B cell (primary cell): ENCODE measurements at regions not wholly inside any gene's neighbourhood (a gene's known extent, or its start where the extent isn't known, plus 50 kb on each side); places are given as distances from the start of the nearest gene placed in this dataset.

Experiments
- ATAC-seq: fragments of 200-7000 bp; cut with Tn5 transposase; one replicate; pipeline ENCODE4 v1.10.0; 2021; ENCODE audit warnings: low read depth, mild to moderate bottlenecking, moderate number of reproducible peaks, moderate library complexity
- CTCF ChIA-PET: fragments of 350-600 bp; sonication (Branson Sonifier 250); formaldehyde crosslinking; loops from one replicate; lab custom pipeline; 2021; ENCODE audit warnings: antibody characterized with exemption, inconsistent platforms; lab: Charles Lee
- POLR2A ChIA-PET: fragments of 350-600 bp; sonication (Branson Sonifier 250); formaldehyde crosslinking; loops from one replicate; lab custom pipeline; 2021; ENCODE audit warnings: antibody characterized with exemption; lab: Charles Lee
- DNase-seq: peaks from one replicate; pipeline ENCODE4 v3.0.0; 2013
- H2AFZ ChIP-seq: 2 replicates; pipeline ENCODE4 v1.6.1; 2012; ENCODE audit warnings: mild to moderate bottlenecking, low read depth, low read length; ENCODE audit not compliant: insufficient read depth, poor library complexity, severe bottlenecking
- H3K27ac ChIP-seq, 2 donors: 1 replicate in 1 of 2; 2 replicates in 1 of 2; pipeline ENCODE4 v1.5.1; 2012 to 2013; ENCODE audit warnings: low read length in 2 of 2, mild to moderate bottlenecking in 2 of 2, moderate library complexity in 1 of 2
- H3K27me3 ChIP-seq, 4 experiments: fragments of 200-600 bp in 1 of 4; sonication (generic) in 1 of 4; replicated peaks in 1 of 4; 1 replicate in 2 of 4; 2 replicates in 2 of 4; pipeline versions ENCODE4 v1.6.1 to v1.7.0; 2013 to 2016; ENCODE audit warnings: low read length in 3 of 4, mild to moderate bottlenecking in 2 of 4, mixed read lengths in 1 of 4, moderate library complexity in 1 of 4; ENCODE audit not compliant: insufficient read depth in 4 of 4, control insufficient read depth in 3 of 4; ENCODE audit errors: control extremely low read depth in 1 of 4
- H3K36me3 ChIP-seq, 2 experiments: replicated peaks in 1 of 2; 1 replicate in 1 of 2; 2 replicates in 1 of 2; pipeline versions ENCODE4 v1.6.1 to v1.7.1; 2013; ENCODE audit warnings: low read length in 1 of 2; ENCODE audit not compliant: insufficient read depth in 2 of 2, control insufficient read depth in 1 of 2; ENCODE audit errors: control extremely low read depth in 1 of 2, extremely low read depth in 1 of 2
- H3K4me1 ChIP-seq, 2 donors: fragments of 200-600 bp in 1 of 2; sonication (generic) in 1 of 2; 1 replicate in 1 of 2; 2 replicates in 1 of 2; pipeline versions ENCODE4 v1.5.1 to v1.6.1; 2013 to 2017; ENCODE audit warnings: low read length in 2 of 2; ENCODE audit not compliant: control insufficient read depth in 2 of 2, insufficient read depth in 2 of 2
- H3K4me2 ChIP-seq: replicated peaks from 2 replicates; pipeline ENCODE3; 2012; ENCODE audit warnings: mild to moderate bottlenecking, low read depth, low read length; ENCODE audit not compliant: poor library complexity, severe bottlenecking
- H3K4me3 ChIP-seq, 5 experiments: fragments of 200-600 bp in 1 of 5; sonication (generic) in 1 of 5; 1 replicate in 3 of 5; 2 replicates in 2 of 5; pipeline versions ENCODE4 v1.5.1 to v1.7.0; 2011 to 2016; ENCODE audit warnings: low read length in 4 of 5, mild to moderate bottlenecking in 4 of 5, low read depth in 2 of 5, control low read depth in 1 of 5, moderate library complexity in 1 of 5; ENCODE audit not compliant: insufficient read depth in 1 of 5; ENCODE audit errors: control extremely low read depth in 1 of 5, extremely low read depth in 1 of 5
- H3K79me2 ChIP-seq: fragments of 200-600 bp; sonication (generic); one replicate; pipeline ENCODE4 v1.6.0; 2016; ENCODE audit warnings: low read length; ENCODE audit not compliant: control insufficient read depth, insufficient read depth
- H3K9ac ChIP-seq: fragments of 200-600 bp; sonication (generic); 2 replicates; pipeline ENCODE4 v1.6.1; 2017; ENCODE audit warnings: mild to moderate bottlenecking, low read length, moderate library complexity
- H3K9me3 ChIP-seq, 3 donors: one replicate each; pipeline versions ENCODE4 v1.6.1 to v1.7.1; 2013; ENCODE audit warnings: low read length in 2 of 3; ENCODE audit not compliant: control insufficient read depth in 2 of 3, insufficient read depth in 1 of 3; ENCODE audit errors: control extremely low read depth in 1 of 3
- H4K20me1 ChIP-seq: 2 replicates; pipeline ENCODE4 v1.6.0; 2012; ENCODE audit warnings: mild to moderate bottlenecking, low read length; ENCODE audit not compliant: insufficient read depth, control insufficient read depth, poor library complexity, severe bottlenecking
- H3K27ac Mint-ChIP-seq: one replicate; pipeline ENCODE4 v1.8.0; 2021; ENCODE audit warnings: mixed read lengths
- H3K27me3 Mint-ChIP-seq: one replicate; pipeline ENCODE4 v1.8.0; 2021; ENCODE audit warnings: mixed read lengths
- H3K4me1 Mint-ChIP-seq: one replicate; pipeline ENCODE4 v1.8.0; 2021; ENCODE audit warnings: mixed read lengths
- H3K4me3 Mint-ChIP-seq: one replicate; pipeline ENCODE4 v1.8.0; 2021; ENCODE audit warnings: mixed read lengths
- H3K9me3 Mint-ChIP-seq: one replicate; pipeline ENCODE4 v1.8.0; 2022; ENCODE audit warnings: mixed read lengths; ENCODE audit not compliant: insufficient read depth
- CTCF ChIP-seq: fragments of 200-600 bp; IDR thresholded peaks from one replicate; pipeline ENCODE4 v1.8.0; 2022; ENCODE audit warnings: antibody characterized with exemption, mild to moderate bottlenecking
- EZH2 ChIP-seq: IDR thresholded peaks from 2 replicates; pipeline ENCODE4 v1.6.1; 2012; ENCODE audit warnings: borderline replicate concordance, low read depth, mild to moderate bottlenecking, moderate library complexity, low read length; ENCODE audit not compliant: insufficient read depth, poor library complexity, severe bottlenecking
- WGBS: methylation state at CpG from one replicate; pipeline ENCODE4 v1.1.5; 2013; ENCODE audit warnings: missing lambda C conversion rate; ENCODE audit not compliant: insufficient coverage; 5-methylcytosine and 5-hydroxymethylcytosine counted together
- intact Hi-C: fragments of 100-400 bp; cut with micrococcal nuclease; formaldehyde crosslinking; loops from one replicate; pipeline ENCODE4 v1.10.0; 2022

- no peak for ATAC-seq
- no peak for TF ChIP-seq EZH2
- TF ChIP-seq CTCF = no peak
- Histone ChIP-seq H3K9ac (no peak overlapping the region), H3K27ac (no peak overlapping the region), H3K4me1 (no peaks in the 10 kb centered on the region), H3K79me2 (no peaks in the 10 kb centered on the region), H4K20me1 (no peaks in the 10 kb centered on the region), H3K27me3 (no peaks in the 10 kb centered on the region), H2AFZ (no peak overlapping the region), H3K4me3 (no peak overlapping the region), H3K4me2 (no peak overlapping the region), H3K9me3 (no peaks in the 10 kb centered on the region), H3K36me3 (no peaks in the 10 kb centered on the region)
- no peaks in the 10 kb centered on the region for H3K27me3 Mint-ChIP-seq
- no peaks in the 10 kb centered on the region for H3K4me1 Mint-ChIP-seq
- POLR2A ChIA-PET = no interaction called here
- intact Hi-C loops = no loop called here
- H3K4me3 Mint-ChIP-seq = no peak overlapping the region
- CTCF ChIA-PET = no interaction called here
- H3K9me3 Mint-ChIP-seq = no peaks in the 10 kb centered on the region
- H3K27ac Mint-ChIP-seq = no peak overlapping the region
- WGBS = no CpG with 5 or more reads among the region's 2 CpGs
- no peak for DNase-seq
Observed at GRCh38 chr3:144466540-144466939, 494.9 kb downstream of the DIPK2A start.

GRCh38 chr3:144470666-144471065, 499.0 kb downstream of the DIPK2A start:
- no CpG with 5 or more reads among the region's 2 CpGs for WGBS
- POLR2A ChIA-PET = no interaction called here
- Mint-ChIP-seq H3K27ac (no peak overlapping the region), H3K27me3 (no peaks in the 10 kb centered on the region), H3K9me3 (no peaks in the 10 kb centered on the region), H3K4me1 (no peaks in the 10 kb centered on the region), H3K4me3 (no peak overlapping the region)
- no peaks in the 10 kb centered on the region for H4K20me1 ChIP-seq
- DNase-seq (no peak), ATAC-seq (no peak)
- CTCF ChIA-PET = no interaction called here
- H2AFZ ChIP-seq = no peak overlapping the region
- no peak overlapping the region for H3K4me2 ChIP-seq
- no peak overlapping the region for H3K4me3 ChIP-seq
- H3K79me2 ChIP-seq = no peaks in the 10 kb centered on the region
- H3K4me1 ChIP-seq = no peaks in the 10 kb centered on the region
- TF ChIP-seq EZH2 (no peak), CTCF (no peak)
- H3K27me3 ChIP-seq = no peaks in the 10 kb centered on the region
- H3K9ac ChIP-seq = no peak overlapping the region
- no peaks in the 10 kb centered on the region for H3K36me3 ChIP-seq
- intact Hi-C loops = no loop called here
- no peaks in the 10 kb centered on the region for H3K9me3 ChIP-seq
- no peak overlapping the region for H3K27ac ChIP-seq
